ENCODE measurements at regions not wholly inside any gene's neighbourhood (a gene's known extent, or its start where the extent isn't known, plus 50 kb on each side); places are given as distances from the start of the nearest gene placed in this dataset.

- Mint-ChIP-seq H3K27ac (no peak overlapping the region), H3K36me3 (no peaks in the 10 kb centered on the region), H3K27me3 (ENCODE audit: low read depth in 3 of 3) (no peaks in the 10 kb centered on the region), H3K9me3 (peaks cover 0 to 5% (median 0%) of the 10 kb centered on the region in 7 donors), H3K4me3 (no peak overlapping the region), H3K4me1 (no peaks in the 10 kb centered on the region)
- Histone ChIP-seq H3K9ac (ENCODE audit: insufficient read depth, low read length, poor library complexity, severe bottlenecking) (no peak overlapping the region), H3K4me1 (ENCODE audit: control insufficient read depth in 1 of 2, insufficient read depth in 2 of 2, low read length in 2 of 2) (no peaks in the 10 kb centered on the region), H4K20me1 (ENCODE audit: insufficient read depth, low read length) (no peaks in the 10 kb centered on the region), H3K27me3 (ENCODE audit: control insufficient read depth in 2 of 2, insufficient read depth in 2 of 2, low read length in 2 of 2) (no peaks in the 10 kb centered on the region), H3K79me2 (ENCODE audit: insufficient read depth, low read length) (no peaks in the 10 kb centered on the region), H3K27ac (ENCODE audit: low read depth in 1 of 2, low read length in 2 of 2) (no peak overlapping the region), H2AFZ (ENCODE audit: insufficient read depth, low read depth, low read length, poor library complexity, severe bottlenecking) (no peak overlapping the region), H3K36me3 (replicated peaks in 1 of 2; ENCODE audit: control insufficient read depth in 1 of 2, insufficient read depth in 2 of 2, low read length in 2 of 2) (no peaks in the 10 kb centered on the region), H3K4me3 (replicated peaks in 1 of 3; ENCODE audit: low read depth in 2 of 3, low read length in 3 of 3) (no peak overlapping the region), H3K4me2 (replicated peaks; ENCODE audit: extremely low read depth, low read length, poor library complexity, severe bottlenecking) (no peak overlapping the region), H3K9me3 (replicated peaks in 1 of 2; ENCODE audit: control insufficient read depth in 1 of 2, insufficient read depth in 1 of 2, low read length in 2 of 2) (no peaks in the 10 kb centered on the region)
- intact Hi-C loops (cut with micrococcal nuclease): no loop called here
- no CpG with 5 or more reads among the region's 3 CpGs for WGBS (ENCODE audit: insufficient coverage)
- DNase-seq: no peak
- TF ChIP-seq, protein P1, sequence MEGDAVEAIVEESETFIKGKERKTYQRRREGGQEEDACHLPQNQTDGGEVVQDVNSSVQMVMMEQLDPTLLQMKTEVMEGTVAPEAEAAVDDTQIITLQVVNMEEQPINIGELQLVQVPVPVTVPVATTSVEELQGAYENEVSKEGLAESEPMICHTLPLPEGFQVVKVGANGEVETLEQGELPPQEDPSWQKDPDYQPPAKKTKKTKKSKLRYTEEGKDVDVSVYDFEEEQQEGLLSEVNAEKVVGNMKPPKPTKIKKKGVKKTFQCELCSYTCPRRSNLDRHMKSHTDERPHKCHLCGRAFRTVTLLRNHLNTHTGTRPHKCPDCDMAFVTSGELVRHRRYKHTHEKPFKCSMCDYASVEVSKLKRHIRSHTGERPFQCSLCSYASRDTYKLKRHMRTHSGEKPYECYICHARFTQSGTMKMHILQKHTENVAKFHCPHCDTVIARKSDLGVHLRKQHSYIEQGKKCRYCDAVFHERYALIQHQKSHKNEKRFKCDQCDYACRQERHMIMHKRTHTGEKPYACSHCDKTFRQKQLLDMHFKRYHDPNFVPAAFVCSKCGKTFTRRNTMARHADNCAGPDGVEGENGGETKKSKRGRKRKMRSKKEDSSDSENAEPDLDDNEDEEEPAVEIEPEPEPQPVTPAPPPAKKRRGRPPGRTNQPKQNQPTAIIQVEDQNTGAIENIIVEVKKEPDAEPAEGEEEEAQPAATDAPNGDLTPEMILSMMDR (IDR thresholded peaks at IDR 0.05): no peak
These were observed 972.2 kb upstream of the WWC1 start for GRCh38 chr5:167319243-167319642.

DNA sequence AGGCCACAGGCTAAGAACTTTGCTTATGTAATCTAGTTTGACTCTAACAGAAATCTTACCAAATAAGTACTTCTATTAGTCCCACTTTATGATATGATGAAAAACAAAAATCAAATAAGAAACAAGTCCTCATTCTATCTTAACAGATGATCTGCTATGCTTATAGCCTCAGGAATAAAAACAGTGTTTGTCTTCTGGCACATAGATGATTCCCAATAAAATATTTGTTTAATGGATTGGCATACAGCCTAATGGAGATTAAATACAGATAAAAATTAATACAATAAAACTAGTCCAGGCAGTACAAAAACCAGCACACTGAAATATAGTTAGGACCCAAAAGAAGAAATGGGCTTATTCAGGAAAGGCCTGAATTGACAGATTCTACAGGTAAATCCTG is 971.4 kb upstream of the WWC1 start:
- no peak overlapping the region for H3K27ac Mint-ChIP-seq
- no peaks in the 10 kb centered on the region for H3K4me1 Mint-ChIP-seq
- no peaks in the 10 kb centered on the region for H3K9me3 ChIP-seq (replicated peaks in 1 of 2; ENCODE audit: control insufficient read depth in 1 of 2, insufficient read depth in 1 of 2, low read length in 2 of 2)
- DNase-seq: no peak
- no peaks in the 10 kb centered on the region for H3K36me3 ChIP-seq (replicated peaks in 1 of 2; ENCODE audit: control insufficient read depth in 1 of 2, insufficient read depth in 2 of 2, low read length in 2 of 2)
- H3K27me3 Mint-ChIP-seq (ENCODE audit: low read depth in 3 of 3): no peaks in the 10 kb centered on the region
- no peaks in the 10 kb centered on the region for H3K79me2 ChIP-seq (ENCODE audit: insufficient read depth, low read length)
- H3K4me3 ChIP-seq (replicated peaks in 1 of 3; ENCODE audit: low read depth in 2 of 3, low read length in 3 of 3): no peak overlapping the region
- intact Hi-C loops (cut with micrococcal nuclease): no loop called here
- H3K4me2 ChIP-seq (replicated peaks; ENCODE audit: extremely low read depth, low read length, poor library complexity, severe bottlenecking): no peak overlapping the region
- no peaks in the 10 kb centered on the region for H3K27me3 ChIP-seq (ENCODE audit: control insufficient read depth in 2 of 2, insufficient read depth in 2 of 2, low read length in 2 of 2)
- no peaks in the 10 kb centered on the region for H3K36me3 Mint-ChIP-seq
- TF ChIP-seq, protein P1 (IDR thresholded peaks at IDR 0.05): no peak
- H3K27ac ChIP-seq (ENCODE audit: low read depth in 1 of 2, low read length in 2 of 2): no peak overlapping the region
- H4K20me1 ChIP-seq (ENCODE audit: insufficient read depth, low read length): no peaks in the 10 kb centered on the region
- H3K9me3 Mint-ChIP-seq: peaks cover 0 to 5% (median 0%) of the 10 kb centered on the region in 7 donors
- H3K4me1 ChIP-seq (ENCODE audit: control insufficient read depth in 1 of 2, insufficient read depth in 2 of 2, low read length in 2 of 2): no peaks in the 10 kb centered on the region
- H3K9ac ChIP-seq (ENCODE audit: insufficient read depth, low read length, poor library complexity, severe bottlenecking): no peak overlapping the region
- H3K4me3 Mint-ChIP-seq: no peak overlapping the region
- H2AFZ ChIP-seq (ENCODE audit: insufficient read depth, low read depth, low read length, poor library complexity, severe bottlenecking): no peak overlapping the region

Data from CD14-positive monocyte (primary cell).